ENCODE measurements at regions not wholly inside any gene's neighbourhood (a gene's known extent, or its start where the extent isn't known, plus 50 kb on each side); places are given as distances from the start of the nearest gene placed in this dataset.

DNA sequence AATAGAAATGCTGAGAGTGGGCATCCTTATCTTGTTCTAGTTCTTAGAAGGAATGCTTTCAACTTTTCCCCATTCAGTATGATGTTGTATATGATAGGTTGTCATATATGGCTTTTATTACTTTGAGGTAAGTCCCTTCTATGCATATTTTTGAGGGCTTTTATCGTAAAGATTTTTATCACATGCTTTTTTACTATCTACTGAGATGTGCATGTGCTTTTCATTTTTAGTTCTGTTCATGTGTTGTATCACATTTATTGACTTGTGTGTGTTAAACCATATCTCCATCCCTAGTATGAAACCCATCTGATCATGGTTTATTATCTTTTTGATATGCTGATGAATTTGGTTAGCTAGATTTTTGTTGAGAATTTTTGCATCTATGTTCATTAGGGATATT is 1008.8 kb downstream of the CNTNAP5 start:
- no peak overlapping the region for H3K4me3 Mint-ChIP-seq
- Histone ChIP-seq H3K27ac (ENCODE audit: low read depth in 1 of 2, low read length in 2 of 2) (no peak overlapping the region), H3K4me1 (ENCODE audit: control insufficient read depth in 1 of 2, insufficient read depth in 2 of 2, low read length in 2 of 2) (no peaks in the 10 kb centered on the region), H3K4me2 (replicated peaks; ENCODE audit: extremely low read depth, low read length, poor library complexity, severe bottlenecking) (no peak overlapping the region), H3K79me2 (ENCODE audit: insufficient read depth, low read length) (no peaks in the 10 kb centered on the region), H3K9ac (ENCODE audit: insufficient read depth, low read length, poor library complexity, severe bottlenecking) (no peak overlapping the region), H3K4me3 (replicated peaks in 1 of 3; ENCODE audit: low read depth in 2 of 3, low read length in 3 of 3) (no peak overlapping the region), H3K36me3 (replicated peaks in 1 of 2; ENCODE audit: control insufficient read depth in 1 of 2, insufficient read depth in 2 of 2, low read length in 2 of 2) (no peaks in the 10 kb centered on the region), H3K27me3 (ENCODE audit: control insufficient read depth in 2 of 2, insufficient read depth in 2 of 2, low read length in 2 of 2) (no peaks in the 10 kb centered on the region), H2AFZ (ENCODE audit: insufficient read depth, low read depth, low read length, poor library complexity, severe bottlenecking) (no peak overlapping the region), H3K9me3 (replicated peaks in 1 of 2; ENCODE audit: control insufficient read depth in 1 of 2, insufficient read depth in 1 of 2, low read length in 2 of 2) (peaks cover 19 to 20% of the 10 kb centered on the region in 2 donors), H4K20me1 (ENCODE audit: insufficient read depth, low read length) (no peaks in the 10 kb centered on the region)
- TF ChIP-seq, protein P1, sequence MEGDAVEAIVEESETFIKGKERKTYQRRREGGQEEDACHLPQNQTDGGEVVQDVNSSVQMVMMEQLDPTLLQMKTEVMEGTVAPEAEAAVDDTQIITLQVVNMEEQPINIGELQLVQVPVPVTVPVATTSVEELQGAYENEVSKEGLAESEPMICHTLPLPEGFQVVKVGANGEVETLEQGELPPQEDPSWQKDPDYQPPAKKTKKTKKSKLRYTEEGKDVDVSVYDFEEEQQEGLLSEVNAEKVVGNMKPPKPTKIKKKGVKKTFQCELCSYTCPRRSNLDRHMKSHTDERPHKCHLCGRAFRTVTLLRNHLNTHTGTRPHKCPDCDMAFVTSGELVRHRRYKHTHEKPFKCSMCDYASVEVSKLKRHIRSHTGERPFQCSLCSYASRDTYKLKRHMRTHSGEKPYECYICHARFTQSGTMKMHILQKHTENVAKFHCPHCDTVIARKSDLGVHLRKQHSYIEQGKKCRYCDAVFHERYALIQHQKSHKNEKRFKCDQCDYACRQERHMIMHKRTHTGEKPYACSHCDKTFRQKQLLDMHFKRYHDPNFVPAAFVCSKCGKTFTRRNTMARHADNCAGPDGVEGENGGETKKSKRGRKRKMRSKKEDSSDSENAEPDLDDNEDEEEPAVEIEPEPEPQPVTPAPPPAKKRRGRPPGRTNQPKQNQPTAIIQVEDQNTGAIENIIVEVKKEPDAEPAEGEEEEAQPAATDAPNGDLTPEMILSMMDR (IDR thresholded peaks at IDR 0.05), result no peak
- intact Hi-C loops (cut with micrococcal nuclease), result no loop called here
- no CpG with 5 or more reads among the region's 1 CpG for WGBS (ENCODE audit: insufficient coverage)
- H3K36me3 Mint-ChIP-seq, result no peaks in the 10 kb centered on the region
- peaks cover under 1 to 22% (median 11%) of the 10 kb centered on the region in 7 donors for H3K9me3 Mint-ChIP-seq
- no peaks in the 10 kb centered on the region for H3K4me1 Mint-ChIP-seq
- no peak overlapping the region for H3K27ac Mint-ChIP-seq
- no peaks in the 10 kb centered on the region for H3K27me3 Mint-ChIP-seq (ENCODE audit: low read depth in 3 of 3)
- no peak for DNase-seq

DNA sequence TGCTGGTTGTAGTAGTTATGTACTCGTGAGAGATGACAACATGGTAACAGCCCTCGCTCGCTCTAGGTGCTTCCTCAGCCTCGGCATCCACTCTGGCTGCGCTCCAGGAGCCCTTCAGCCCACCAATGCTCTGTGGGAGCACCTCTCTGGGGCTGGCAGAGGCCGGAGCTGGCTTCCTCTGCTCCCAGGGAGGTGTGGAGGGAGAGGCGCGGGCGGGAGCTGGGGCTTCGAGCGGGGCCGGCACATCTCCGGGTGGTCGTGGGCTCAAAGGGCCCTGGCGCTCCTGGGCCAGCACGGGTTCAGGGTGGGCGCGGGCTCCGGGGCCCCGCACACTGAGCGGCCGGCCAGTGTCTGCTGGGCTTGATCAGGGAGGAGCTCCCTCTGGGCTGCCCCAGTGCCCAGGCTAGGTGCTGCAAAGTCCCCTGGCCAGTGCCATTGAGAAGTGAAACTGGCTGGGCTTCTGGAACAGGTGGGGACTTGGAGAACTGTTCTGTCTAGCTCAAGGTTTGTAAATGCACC is 1012.1 kb downstream of the CNTNAP5 start:
- H3K4me1 Mint-ChIP-seq, result no peaks in the 10 kb centered on the region
- no peak for DNase-seq

More for the DNA sequence above, 1012.1 kb downstream of the CNTNAP5 start:
- Histone ChIP-seq H2AFZ (ENCODE audit: insufficient read depth, low read depth, low read length, poor library complexity, severe bottlenecking) (no peak overlapping the region), H3K9ac (ENCODE audit: insufficient read depth, low read length, poor library complexity, severe bottlenecking) (no peak overlapping the region), H3K79me2 (ENCODE audit: insufficient read depth, low read length) (no peaks in the 10 kb centered on the region), H4K20me1 (ENCODE audit: insufficient read depth, low read length) (no peaks in the 10 kb centered on the region), H3K27me3 (ENCODE audit: control insufficient read depth in 2 of 2, insufficient read depth in 2 of 2, low read length in 2 of 2) (no peaks in the 10 kb centered on the region), H3K36me3 (replicated peaks in 1 of 2; ENCODE audit: control insufficient read depth in 1 of 2, insufficient read depth in 2 of 2, low read length in 2 of 2) (no peaks in the 10 kb centered on the region), H3K4me3 (replicated peaks in 1 of 3; ENCODE audit: low read depth in 2 of 3, low read length in 3 of 3) (no peak overlapping the region), H3K4me1 (ENCODE audit: control insufficient read depth in 1 of 2, insufficient read depth in 2 of 2, low read length in 2 of 2) (no peaks in the 10 kb centered on the region), H3K9me3 (replicated peaks in 1 of 2; ENCODE audit: control insufficient read depth in 1 of 2, insufficient read depth in 1 of 2, low read length in 2 of 2) (peaks cover 30% of the 10 kb centered on the region in 2 donors), H3K4me2 (replicated peaks; ENCODE audit: extremely low read depth, low read length, poor library complexity, severe bottlenecking) (no peak overlapping the region), H3K27ac (ENCODE audit: low read depth in 1 of 2, low read length in 2 of 2) (no peak overlapping the region)
- intact Hi-C loops (cut with micrococcal nuclease), result no loop called here
- TF ChIP-seq, protein P1 (IDR thresholded peaks at IDR 0.05), result no peak
- Mint-ChIP-seq H3K36me3 (no peaks in the 10 kb centered on the region), H3K27ac (no peak overlapping the region), H3K27me3 (ENCODE audit: low read depth in 3 of 3) (no peaks in the 10 kb centered on the region), H3K9me3 (peaks cover 4 to 22% (median 13%) of the 10 kb centered on the region in 7 donors), H3K4me3 (no peak overlapping the region)
- 97% methylated on average over 21 of the region's 22 CpGs for WGBS (ENCODE audit: insufficient coverage)
